Activated naive CD4-positive, alpha-beta T cell (primary cell): ENCODE measurements at regions not wholly inside any gene's neighbourhood (a gene's known extent, or its start where the extent isn't known, plus 50 kb on each side); places are given as distances from the start of the nearest gene placed in this dataset.
"Not testable (repeated sequence)": the region's sequence is repeated elsewhere in the genome, so short reads cannot be mapped to it uniquely, and the experiment has no call there.

ENCODE experiments used
- DNase-seq, 4 experiments: peaks; one replicate each; lab custom pipeline; 2025; lab: John Stamatoyannopoulos, UW

DNA sequence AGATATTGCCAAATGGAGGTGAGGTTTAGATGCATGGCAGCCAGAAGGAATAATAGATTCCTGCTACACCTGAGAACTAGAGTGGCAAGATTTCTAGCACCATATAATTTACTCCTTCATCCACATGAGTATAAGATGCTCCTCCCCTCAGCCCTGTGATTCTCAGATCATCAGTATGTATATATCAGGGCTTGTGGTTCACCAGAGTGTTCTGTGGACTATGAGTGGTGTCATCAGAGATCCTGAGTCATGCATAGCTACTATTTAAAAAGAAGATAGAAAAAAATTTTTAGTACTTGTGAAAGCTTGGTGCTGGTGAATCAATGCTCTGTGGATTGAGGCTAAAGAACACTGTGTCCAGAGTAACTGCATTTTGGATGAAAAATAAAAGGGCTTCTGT is 285.9 kb downstream of the BMP4 start:
- DNase-seq = no peak

DNA sequence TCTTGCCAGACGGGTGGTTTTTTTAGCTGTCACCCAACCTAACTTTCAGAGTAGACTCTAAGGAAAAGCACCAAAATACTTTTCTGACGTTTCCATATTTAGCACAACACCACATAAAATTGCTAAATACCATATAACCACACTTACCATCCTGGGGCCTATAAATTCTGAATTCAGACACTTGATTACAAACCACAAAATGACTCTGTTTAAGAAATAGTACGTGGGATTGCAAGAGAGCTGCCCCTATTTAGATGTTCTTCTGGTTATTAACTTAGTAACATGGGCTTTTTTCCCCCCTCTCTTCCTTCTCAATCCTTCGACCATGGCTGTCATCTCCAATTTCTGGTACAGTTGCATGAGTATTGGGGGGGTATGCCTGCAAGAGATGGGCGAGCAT is 287.7 kb downstream of the BMP4 start:
- no peak for DNase-seq

DNA sequence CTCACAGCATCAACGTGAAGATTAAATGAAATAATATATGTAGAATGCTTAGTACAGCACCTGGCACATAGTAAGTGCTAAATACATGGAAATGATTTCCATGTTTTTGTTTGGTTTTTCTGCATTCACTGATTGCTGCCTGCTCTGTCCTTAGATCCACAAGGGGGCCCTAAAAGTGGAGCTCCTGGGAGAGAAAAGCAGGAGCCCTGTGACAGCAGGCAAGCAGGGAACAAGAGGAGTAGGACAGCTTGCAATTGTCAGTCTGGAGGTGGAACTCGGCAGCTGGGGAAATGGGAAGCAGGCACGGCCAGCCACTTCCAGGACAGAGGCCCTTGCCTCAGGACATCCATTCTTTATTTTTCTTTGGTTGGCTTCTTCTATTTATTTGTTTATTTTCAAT is 292.9 kb downstream of the BMP4 start:
- no peak for DNase-seq

DNA sequence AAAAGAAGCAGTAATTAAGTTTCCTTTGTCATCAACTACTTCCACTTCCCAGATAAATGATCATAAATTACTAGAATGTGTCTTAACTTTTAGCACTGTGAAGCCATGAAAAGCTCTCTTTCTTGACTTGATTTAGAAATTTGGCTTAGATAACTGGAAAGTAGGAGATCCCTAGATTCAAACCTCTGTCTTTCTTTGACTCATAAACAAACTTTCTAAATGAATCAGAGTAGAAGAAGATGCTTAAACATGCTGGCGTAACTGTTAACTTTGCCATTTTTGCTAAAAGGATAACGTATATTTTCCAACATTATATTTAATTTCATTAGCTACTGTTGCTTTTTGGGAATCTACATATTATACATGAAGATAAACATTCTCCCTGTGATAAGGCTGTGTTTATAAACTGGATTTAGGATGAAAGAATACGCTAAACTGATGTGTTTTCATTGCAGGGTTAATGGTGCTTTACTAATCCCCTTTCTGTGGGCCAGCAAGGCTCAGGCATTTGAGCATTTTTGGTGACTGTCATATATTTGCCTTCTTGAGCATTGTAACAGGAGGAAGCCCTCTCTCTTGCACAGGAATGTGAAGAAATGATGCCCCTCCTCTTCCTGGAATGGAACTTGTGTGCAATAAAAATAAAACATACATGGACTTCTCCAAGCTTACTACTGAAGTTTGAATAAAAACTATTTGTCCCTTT is 301.4 kb downstream of the BMP4 start:
- DNase-seq = no peak

DNA sequence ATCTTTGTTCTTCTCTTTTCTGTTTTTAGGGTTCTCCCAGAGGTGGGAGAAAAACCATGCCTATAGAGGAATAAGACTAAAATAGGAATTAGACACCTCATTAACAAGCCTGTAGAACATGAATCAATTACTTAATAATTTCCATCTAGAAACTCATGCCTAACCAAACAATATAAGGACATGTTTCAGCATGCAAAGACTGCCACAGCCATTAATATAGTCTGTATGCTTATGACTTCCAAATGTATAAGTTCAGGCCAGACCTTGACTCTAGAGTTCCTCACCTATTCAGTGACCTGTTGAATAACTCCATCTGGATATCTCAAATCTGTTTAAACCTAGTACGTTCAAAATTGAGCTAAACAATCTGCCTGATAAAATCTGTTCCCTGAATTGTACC is 304.6 kb downstream of the BMP4 start:
- no peak for DNase-seq

DNA sequence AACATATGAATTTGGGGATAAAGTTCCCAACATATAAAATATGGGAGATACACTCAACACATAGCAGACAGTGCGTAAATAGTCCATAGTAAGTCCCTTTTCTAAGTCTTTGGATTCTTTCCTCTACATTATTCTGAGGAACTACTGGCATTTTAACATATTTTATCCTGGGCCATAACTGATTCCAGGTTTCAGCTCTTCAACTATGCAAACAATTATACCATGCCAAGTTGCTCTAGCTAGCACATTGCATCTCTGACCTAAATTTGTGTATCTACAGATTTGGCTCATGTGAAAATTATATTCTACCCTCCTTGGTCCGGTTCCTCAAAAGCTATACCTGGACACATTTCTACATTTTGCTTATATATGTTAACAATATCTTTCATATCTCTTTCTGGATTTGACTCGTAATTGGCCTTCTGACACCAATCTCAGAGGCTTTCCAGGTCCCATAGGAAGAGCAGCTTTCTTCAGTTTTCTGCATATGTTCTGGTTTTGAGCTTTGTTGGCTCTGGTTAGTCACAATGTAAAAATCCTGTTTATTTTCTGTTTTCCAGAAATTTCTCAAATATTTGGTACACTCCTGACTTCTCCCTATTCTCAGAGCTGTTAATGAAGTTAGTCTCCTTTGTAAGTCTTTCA is 305.4 kb downstream of the BMP4 start:
- DNase-seq = no peak

DNA sequence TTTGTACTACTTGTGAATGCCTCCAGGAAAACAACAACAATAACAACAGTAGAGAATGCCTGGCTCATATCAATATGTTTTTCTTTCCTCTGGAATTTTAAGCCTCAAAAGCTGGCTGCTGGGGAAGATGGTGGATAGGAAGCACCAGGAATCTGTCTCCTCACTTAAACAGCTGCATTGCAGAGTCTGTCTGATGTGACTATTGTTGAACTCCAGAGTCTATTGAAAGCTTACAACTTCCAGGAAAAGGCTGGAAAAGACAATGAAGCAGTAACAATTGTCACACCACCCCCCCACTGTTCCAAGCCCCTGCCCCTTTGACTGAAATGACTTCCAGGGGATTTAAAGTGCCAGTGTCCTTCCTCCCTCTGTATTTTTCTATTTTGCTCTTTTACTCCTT is 309.7 kb downstream of the BMP4 start:
- DNase-seq = no peak

DNA sequence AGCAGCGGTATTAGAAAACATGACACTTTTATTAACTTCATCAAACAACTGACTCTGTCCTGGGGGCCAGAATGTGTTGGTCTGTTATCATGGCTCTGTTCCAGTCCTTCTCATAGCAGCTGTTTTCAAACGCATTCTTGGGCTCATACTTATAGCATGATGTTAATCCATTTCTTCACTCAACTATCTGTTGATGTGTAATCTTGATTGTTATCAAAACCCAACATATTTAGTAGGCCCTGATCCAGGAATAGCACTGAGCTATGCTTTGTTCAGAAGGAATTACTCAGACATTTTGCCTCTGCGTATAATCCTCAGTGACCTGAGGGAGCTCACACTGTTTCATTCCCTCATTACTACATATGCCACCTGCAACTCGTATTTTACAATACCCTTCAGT is 315.9 kb downstream of the BMP4 start:
- DNase-seq = no peak

DNA sequence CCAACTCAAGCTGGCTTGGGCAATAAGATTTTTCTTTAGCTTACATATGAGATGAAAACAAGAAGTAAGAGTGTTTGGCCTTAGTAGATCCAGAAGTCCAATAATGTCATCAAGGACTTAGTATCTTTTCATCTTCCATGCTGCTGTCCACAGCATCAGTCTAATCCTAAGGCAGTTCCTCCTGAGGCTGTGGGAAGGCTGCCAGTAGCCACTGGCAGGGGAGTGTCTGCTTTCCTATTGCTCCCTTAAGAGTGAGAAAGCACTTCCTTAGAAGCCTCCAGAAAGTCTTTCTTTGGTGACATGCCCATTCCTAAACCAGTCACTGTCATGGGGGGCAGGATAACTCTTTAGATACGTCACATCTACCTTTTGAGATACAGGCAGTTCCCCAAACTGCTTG is 317.7 kb downstream of the BMP4 start:
- no peak for DNase-seq

DNA sequence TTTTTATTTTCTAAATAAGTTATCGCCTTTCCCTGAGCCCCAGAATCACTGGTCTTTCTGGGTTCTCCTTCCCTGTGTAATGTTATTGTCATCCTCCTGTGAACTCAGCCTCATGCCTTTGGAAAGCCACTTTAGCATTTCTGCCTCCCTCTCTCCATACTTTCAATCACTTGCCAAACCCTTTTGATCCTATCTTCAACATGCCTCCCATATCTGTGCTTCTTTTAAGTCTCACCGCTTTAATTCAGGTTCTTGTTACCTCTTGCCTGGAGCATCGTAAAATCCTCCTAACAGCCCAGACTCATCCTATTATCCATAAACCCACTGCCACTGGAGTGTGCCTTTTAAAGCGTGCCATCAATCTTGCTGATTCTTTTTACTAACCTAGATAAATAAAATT is 321.8 kb downstream of the BMP4 start:
- no peak for DNase-seq

DNA sequence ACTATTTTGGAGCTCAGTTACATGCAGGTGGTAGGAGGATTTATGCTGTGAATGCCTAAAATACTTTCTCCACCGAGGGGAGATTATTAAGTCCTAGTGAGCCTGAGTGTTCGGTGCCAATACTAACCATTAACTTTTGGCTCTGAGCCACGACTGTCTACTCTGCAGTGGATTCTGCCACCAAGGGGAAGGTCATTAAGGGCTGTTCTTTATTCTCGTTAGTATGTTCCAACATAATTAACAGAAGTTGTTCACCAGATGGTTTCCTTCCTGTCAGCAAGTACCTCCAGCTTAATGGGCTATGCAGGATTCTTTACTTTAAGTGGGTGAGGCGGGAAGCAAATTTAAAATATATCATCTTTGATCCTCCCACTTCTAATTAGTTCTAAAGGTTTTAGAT is 326.3 kb downstream of the BMP4 start:
- DNase-seq = no peak

DNA sequence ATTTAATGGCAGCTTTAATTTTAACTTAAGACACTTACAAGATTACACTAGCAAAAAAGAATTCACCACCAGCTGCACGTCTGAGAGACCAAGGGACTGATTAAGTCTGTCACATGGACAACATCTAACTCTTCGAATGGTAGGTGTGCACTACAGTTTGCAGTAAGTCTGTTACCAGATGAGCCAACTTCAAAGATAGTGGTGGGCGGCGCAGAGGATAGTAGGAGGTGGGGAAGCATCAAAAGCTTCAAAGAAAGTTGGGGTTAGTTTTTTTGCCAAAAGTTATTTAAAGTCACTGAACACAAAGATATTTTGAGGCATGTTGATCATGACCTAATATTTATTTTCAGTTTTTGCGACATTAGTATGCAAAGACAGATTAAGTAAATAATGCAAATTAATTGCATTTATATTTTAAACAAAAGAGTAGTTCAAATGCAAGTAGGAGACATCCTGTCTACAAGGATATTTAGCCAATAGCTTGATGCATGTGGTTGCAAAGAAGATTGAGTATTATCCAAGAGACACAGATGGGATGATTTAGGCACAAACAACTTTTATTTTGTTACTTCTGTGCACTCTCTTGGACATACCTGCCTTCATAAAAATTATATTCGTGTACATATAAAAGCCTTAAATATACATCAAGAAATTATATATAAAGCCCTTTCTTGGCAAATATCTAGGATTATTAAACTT is 327.7 kb downstream of the BMP4 start:
- no peak for DNase-seq

DNA sequence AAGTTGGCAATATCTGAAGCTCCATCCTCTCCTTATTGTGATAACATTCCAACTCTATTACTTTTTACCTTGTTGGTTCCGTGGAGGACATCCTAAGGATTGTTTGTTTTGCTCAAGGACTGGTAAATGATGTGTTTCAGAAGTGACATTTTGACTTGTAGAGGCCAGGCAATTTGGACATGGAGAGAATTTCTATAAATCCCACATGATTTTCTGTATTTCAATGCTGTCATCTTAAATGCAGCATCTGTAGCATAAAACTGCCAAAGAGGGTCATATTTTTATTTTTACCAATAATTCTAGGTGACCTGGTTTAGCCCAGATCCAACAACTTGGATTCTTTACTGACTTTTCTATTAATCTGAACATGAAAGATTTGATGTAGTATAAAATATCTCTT is 328.4 kb downstream of the BMP4 start:
- no peak for DNase-seq

DNA sequence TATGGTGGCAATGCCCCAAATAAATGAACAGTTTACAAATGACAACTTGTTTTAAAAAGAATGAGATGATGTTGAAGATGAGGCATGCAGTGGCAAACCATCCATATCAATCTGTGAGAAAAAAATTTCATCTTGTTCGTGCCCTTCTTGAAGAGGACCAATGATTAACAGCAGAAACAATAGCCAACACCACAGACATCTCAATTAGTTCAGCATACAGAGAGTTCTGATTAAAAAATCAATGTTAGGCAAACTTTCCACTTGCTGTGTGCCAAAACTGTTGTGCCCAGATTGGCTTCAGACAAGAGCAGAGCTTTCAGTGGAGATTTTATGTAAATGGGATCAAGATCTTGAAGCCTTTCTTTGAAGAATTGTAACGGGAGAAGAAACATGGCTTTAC is 329.9 kb downstream of the BMP4 start:
- DNase-seq = no peak

DNA sequence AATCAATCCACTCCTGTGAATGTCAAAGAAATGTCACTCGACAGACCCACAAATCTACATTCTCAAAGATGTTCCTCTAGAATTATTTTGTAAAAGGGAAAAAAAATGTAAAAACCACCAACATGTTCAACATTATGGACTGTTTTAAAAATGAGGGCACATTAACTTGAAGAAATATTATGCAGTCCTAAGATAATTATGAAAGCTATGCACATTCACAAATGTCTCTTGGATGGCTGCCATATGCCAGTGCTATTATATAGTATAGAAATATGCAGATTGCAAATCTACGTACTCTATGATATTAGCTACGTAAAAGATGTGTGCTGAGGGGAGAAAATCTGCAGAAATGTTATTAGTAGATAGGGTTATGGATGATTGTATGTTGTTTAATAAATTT is 334.2 kb downstream of the BMP4 start:
- DNase-seq = no peak

DNA sequence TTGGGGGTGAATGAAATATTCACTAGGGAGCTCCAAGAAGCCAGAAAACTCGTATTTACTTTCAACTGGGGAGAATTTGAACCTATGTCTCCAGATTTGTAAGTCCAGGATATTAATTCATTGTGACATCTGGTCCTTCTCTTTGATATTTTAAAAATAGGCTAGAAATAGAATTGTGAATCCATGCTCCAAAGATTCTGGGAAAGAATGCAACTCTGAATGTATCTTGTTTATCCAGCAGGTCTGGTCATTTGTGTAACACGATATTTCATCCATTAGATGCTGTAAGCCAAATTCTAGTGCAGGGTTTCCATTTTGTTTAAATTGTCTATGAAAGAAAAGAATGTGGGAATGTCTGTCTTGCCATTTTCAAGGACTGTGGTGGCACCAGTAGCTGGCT is 334.7 kb downstream of the BMP4 start:
- no peak for DNase-seq

DNA sequence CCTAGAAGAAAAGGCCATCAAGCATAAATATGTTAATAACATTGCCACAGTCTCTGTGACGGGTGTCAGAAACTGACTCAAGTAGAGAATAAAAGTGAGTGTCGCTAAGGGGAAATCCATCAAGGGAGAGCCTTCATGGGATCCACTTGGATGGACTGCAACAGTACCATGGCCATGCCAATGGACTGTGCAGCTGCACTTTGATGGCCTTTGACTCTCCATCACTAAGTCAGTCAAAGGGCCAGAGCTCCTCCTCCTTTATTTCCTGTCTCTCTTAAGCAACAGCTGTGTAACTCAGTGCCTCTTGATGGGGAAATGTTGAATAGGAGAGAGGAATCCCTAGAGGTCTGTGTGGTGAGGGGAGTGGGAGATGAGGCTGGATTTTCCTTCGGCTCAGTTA is 335.2 kb downstream of the BMP4 start:
- no peak for DNase-seq

DNA sequence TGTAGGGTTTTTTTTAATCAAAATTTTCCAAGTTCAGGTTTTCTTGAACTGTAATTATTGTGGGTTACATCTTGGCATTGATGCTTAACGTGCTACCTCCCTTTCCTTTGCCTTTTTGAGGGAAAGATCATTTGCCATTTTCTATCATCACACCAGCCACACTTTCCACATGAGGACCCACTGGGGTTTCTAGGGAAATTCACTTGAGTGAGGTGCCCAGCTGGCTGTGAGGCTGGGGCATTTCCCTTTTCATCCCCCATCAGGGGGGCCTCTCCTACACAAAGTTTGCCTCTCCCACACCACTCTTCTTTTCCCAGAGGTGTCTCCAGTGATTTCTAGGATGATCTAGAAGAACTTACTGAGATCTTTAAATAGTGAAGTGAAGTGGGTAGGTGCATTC is 335.7 kb downstream of the BMP4 start:
- DNase-seq = no peak

DNA sequence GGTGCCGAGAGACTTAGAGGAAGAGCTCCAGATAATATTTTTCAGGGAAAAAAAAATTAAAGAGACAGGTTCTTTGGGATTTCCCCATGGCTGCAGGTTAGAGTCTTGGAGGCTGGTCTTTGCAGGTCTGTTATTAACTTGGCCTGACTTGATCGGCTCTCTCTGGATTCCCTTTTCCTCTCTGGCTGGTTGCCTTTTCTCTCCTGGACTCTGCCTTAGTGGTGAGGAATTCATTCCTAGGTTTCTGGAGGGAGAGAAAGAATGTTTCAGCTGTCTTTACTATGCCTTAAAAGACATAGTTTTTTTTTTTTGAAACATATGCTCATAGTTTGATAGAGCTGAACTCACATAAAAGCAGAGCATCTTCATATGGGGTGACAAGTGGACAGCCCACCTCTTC is 336.3 kb downstream of the BMP4 start:
- no peak for DNase-seq

DNA sequence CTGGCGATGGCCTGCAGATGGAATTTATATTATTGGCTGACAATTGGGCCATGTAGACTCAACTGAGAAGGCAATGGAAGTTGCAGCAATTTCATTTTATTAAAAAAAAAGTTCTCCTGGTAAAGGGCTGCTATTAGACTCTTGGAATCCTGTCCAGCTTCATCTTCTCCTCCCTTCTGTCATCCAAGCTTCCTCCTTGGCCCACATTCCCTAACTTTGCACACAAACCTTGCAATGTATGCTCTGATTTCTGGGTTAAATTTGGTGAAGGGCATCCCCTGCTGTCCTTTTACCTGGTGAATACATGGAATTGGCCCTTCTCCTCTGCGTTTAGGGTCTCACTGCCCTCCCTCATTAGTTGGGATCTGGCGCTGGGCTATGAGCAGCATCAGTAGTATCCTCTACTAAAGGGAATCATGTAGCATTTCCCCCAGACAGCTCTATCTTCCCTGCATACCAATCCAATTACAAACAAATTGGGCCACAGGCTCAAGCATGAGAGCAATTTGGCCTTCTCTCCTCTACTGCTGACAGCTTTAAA is 336.9 kb downstream of the BMP4 start:
- DNase-seq = no peak

DNA sequence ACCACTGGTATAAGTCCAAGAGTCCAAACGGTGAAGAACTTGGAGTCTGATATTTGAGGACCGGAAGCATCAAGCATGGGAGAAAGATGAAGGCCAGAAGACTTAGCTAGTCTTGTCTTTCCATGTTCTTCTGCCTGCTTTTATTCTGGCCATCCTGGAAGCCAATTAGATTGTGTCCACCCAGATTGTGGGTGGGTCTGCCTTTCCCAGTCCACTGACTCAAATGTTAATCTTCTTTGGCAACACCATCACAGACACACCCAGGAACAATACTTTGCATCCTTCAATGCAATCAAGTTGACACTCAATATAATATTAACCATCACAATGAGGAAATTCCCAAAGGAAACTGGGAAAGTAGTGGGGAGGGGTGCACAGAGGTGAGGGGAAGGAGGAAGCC is 340.1 kb downstream of the BMP4 start:
- not testable (repeated sequence) for DNase-seq

DNA sequence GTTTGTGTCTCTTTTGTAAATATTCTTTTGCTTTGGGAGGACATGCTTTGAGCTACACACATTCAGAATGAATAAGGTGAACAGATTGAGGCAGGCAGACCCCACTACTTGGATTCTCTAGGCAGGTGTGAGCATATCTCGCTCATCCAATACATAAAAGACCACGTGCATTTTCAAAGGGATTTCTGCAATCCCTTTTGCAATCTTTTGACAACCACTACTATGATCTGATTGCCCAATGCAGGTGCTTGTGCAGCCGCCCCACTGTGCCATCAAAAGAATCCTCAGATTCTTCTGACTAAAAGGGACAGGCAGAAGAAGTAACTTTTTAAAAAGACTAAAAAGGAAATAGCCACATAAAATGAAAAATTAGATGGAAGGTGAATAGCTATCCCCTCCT is 341.4 kb downstream of the BMP4 start:
- DNase-seq = no peak
